GM12878 (cell line): ENCODE measurements at regions not wholly inside any gene's neighbourhood (a gene's known extent, or its start where the extent isn't known, plus 50 kb on each side); places are given as distances from the start of the nearest gene placed in this dataset.

Experiments used
- NFYB ChIP-seq: IDR thresholded peaks from 2 replicates; pipeline ENCODE4 v1.6.1; 2011; ENCODE audit warnings: low read depth, mild to moderate bottlenecking, low read length, improper control_type of control experiment, moderate library complexity; ENCODE audit not compliant: insufficient read depth
- NR2C2 ChIP-seq: IDR thresholded peaks from 2 replicates; pipeline ENCODE4 v1.6.1; 2011; ENCODE audit warnings: borderline replicate concordance, low read depth; ENCODE audit not compliant: control insufficient read depth, insufficient read length
- POLR2A ChIP-seq: IDR thresholded peaks from 2 replicates; pipeline ENCODE4 v1.6.1; 2011; ENCODE audit warnings: low read depth, mild to moderate bottlenecking, low read length
- RAD21 ChIP-seq: IDR thresholded peaks from 2 replicates; pipeline ENCODE4 v1.6.1; 2011; ENCODE audit warnings: mild to moderate bottlenecking, low read depth, low read length, moderate library complexity; ENCODE audit not compliant: insufficient read depth
- RUNX3 ChIP-seq: IDR thresholded peaks from 2 replicates; pipeline ENCODE4 v1.6.1; 2012; ENCODE audit warnings: low read length, inconsistent platforms
- SIX5 ChIP-seq: IDR thresholded peaks from 2 replicates; pipeline ENCODE4 v1.6.1; 2011; ENCODE audit warnings: mild to moderate bottlenecking, low read depth, low read length, moderate library complexity; ENCODE audit not compliant: severe bottlenecking
- SMAD1 ChIP-seq: fragments of 450-650 bp; IDR thresholded peaks from 2 replicates; pipeline ENCODE4 v1.6.1; 2018; ENCODE audit warnings: mild to moderate bottlenecking, low read depth; ENCODE audit not compliant: partially characterized antibody
- SMARCA5 ChIP-seq: fragments of 450-650 bp; IDR thresholded peaks from 2 replicates; pipeline ENCODE4 v1.6.1; 2017; ENCODE audit warnings: mild to moderate bottlenecking
- SREBF1 ChIP-seq: IDR thresholded peaks from 2 replicates; pipeline ENCODE4 v1.6.1; 2012; ENCODE audit warnings: mild to moderate bottlenecking, low read length
- TAF1 ChIP-seq: IDR thresholded peaks from 2 replicates; pipeline ENCODE4 v1.6.1; 2011; ENCODE audit warnings: mild to moderate bottlenecking, low read depth, low read length, borderline replicate concordance
- TBL1XR1 ChIP-seq: IDR thresholded peaks from 2 replicates; pipeline ENCODE4 v1.6.1; 2012; ENCODE audit warnings: low read depth, low read length, improper control_type of control experiment
- TCF3 ChIP-seq: IDR thresholded peaks from 2 replicates; pipeline ENCODE4 v1.6.1; 2012; ENCODE audit warnings: low read depth, mild to moderate bottlenecking, low read length, borderline replicate concordance; ENCODE audit not compliant: insufficient read depth
- YY1 ChIP-seq: IDR thresholded peaks from 2 replicates; pipeline ENCODE4 v1.6.1; 2011; ENCODE audit warnings: low read depth, mild to moderate bottlenecking, low read length
- ZBTB40 ChIP-seq: fragments of 450-650 bp; IDR thresholded peaks from 2 replicates; pipeline ENCODE4 v1.6.1; 2016; ENCODE audit warnings: mild to moderate bottlenecking, moderate library complexity, borderline replicate concordance
- ZNF622 ChIP-seq: fragments of 450-650 bp; IDR thresholded peaks from 2 replicates; pipeline ENCODE4 v1.6.1; 2017; ENCODE audit warnings: mild to moderate bottlenecking, inconsistent platforms
- TF ChIP-seq, protein P1 (sequence below): IDR thresholded peaks from 2 replicates; pipeline ENCODE4 v1.6.1; 2012; ENCODE audit warnings: improper control_type of control experiment, low read depth, low read length; ENCODE audit not compliant: insufficient replicate concordance
- TF ChIP-seq, protein P2 (sequence below): IDR thresholded peaks from 2 replicates; pipeline ENCODE4 v1.6.1; 2012; ENCODE audit warnings: low read depth, low read length, improper control_type of control experiment
- TF ChIP-seq, protein P3 (sequence below): fragments of 450-650 bp; IDR thresholded peaks from 2 replicates; pipeline ENCODE4 v1.6.1; 2014; ENCODE audit warnings: mild to moderate bottlenecking

DNA sequence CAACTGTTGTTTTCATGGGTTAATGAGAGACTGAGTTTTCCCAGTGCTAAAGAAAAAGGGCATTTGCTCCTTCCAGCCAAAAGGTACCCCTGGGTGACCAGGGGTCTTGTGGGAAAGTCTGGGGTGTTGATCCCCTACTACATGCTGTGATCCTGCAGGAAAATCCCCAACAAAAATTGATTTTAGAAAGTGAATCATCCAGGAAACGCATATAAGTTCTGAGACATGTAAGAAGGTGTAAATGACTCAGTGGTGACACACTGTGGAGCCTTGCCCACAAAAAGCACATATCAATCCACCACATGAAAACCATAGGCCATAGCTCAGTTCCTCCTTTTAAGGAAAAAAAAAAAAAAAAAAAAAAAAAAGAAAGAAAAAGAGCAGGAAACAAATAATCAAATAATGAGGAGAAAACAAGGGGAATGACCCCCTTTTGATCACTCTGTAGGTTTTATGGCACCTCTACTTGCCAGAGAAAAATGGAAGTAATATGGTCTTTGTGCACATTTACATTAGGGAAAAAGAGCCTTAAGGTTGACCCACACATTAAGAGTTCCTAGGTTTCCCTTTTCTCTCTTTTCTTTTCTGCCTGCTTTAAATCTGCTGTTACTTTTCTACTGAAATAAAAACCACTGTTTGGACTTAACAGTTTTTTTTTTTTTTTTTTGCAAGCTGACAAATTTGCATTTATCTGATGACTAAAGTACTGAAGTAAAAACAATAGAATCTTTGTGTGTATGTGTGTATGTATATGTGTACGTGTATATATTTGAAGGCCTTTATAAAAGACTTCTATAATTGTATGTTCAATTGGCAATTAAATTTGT is 386.0 kb downstream of the KIF20B start (continued):
- TF ChIP-seq, protein P1, sequence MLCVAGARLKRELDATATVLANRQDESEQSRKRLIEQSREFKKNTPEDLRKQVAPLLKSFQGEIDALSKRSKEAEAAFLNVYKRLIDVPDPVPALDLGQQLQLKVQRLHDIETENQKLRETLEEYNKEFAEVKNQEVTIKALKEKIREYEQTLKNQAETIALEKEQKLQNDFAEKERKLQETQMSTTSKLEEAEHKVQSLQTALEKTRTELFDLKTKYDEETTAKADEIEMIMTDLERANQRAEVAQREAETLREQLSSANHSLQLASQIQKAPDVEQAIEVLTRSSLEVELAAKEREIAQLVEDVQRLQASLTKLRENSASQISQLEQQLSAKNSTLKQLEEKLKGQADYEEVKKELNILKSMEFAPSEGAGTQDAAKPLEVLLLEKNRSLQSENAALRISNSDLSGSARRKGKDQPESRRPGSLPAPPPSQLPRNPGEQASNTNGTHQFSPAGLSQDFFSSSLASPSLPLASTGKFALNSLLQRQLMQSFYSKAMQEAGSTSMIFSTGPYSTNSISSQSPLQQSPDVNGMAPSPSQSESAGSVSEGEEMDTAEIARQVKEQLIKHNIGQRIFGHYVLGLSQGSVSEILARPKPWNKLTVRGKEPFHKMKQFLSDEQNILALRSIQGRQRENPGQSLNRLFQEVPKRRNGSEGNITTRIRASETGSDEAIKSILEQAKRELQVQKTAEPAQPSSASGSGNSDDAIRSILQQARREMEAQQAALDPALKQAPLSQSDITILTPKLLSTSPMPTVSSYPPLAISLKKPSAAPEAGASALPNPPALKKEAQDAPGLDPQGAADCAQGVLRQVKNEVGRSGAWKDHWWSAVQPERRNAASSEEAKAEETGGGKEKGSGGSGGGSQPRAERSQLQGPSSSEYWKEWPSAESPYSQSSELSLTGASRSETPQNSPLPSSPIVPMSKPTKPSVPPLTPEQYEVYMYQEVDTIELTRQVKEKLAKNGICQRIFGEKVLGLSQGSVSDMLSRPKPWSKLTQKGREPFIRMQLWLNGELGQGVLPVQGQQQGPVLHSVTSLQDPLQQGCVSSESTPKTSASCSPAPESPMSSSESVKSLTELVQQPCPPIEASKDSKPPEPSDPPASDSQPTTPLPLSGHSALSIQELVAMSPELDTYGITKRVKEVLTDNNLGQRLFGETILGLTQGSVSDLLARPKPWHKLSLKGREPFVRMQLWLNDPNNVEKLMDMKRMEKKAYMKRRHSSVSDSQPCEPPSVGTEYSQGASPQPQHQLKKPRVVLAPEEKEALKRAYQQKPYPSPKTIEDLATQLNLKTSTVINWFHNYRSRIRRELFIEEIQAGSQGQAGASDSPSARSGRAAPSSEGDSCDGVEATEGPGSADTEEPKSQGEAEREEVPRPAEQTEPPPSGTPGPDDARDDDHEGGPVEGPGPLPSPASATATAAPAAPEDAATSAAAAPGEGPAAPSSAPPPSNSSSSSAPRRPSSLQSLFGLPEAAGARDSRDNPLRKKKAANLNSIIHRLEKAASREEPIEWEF = peak; percentile 19
- TF ChIP-seq NFYB = no peak
- TF ChIP-seq ZNF622 = no peak
- no peak for TF ChIP-seq ZBTB40
- TF ChIP-seq, protein P2, sequence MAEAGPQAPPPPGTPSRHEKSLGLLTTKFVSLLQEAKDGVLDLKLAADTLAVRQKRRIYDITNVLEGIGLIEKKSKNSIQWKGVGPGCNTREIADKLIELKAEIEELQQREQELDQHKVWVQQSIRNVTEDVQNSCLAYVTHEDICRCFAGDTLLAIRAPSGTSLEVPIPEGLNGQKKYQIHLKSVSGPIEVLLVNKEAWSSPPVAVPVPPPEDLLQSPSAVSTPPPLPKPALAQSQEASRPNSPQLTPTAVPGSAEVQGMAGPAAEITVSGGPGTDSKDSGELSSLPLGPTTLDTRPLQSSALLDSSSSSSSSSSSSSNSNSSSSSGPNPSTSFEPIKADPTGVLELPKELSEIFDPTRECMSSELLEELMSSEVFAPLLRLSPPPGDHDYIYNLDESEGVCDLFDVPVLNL = no peak
- TF ChIP-seq SIX5 = no peak
- TF ChIP-seq NR2C2 = no peak
- TF ChIP-seq TBL1XR1 = no peak
- TF ChIP-seq YY1 = no peak
- TF ChIP-seq RAD21 = peak; percentile 54
- TF ChIP-seq TCF3 = 0 out of 2 replicates have a peak, but pooled peaks have one; percentile 8
- no peak for TF ChIP-seq SMARCA5
- peak; percentile 98 for TF ChIP-seq RUNX3
- no peak for TF ChIP-seq SREBF1
- no peak for TF ChIP-seq TAF1
- no peak for TF ChIP-seq SMAD1
- TF ChIP-seq POLR2A = no peak
- TF ChIP-seq, protein P3, sequence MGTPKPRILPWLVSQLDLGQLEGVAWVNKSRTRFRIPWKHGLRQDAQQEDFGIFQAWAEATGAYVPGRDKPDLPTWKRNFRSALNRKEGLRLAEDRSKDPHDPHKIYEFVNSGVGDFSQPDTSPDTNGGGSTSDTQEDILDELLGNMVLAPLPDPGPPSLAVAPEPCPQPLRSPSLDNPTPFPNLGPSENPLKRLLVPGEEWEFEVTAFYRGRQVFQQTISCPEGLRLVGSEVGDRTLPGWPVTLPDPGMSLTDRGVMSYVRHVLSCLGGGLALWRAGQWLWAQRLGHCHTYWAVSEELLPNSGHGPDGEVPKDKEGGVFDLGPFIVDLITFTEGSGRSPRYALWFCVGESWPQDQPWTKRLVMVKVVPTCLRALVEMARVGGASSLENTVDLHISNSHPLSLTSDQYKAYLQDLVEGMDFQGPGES = no peak
